Spleen (tissue), 7 donors: ENCODE measurements at regions not wholly inside any gene's neighbourhood (a gene's known extent, or its start where the extent isn't known, plus 50 kb on each side); places are given as distances from the start of the nearest gene placed in this dataset.

ENCODE experiments used
- POLR2A ChIP-seq, 3 donors: fragments of 450-650 bp; IDR thresholded peaks; one replicate each; pipeline ENCODE4 v1.5.1; 2017; ENCODE audit warnings: antibody characterized with exemption in 3 of 3, mild to moderate bottlenecking in 1 of 3
- POLR2AphosphoS5 ChIP-seq, 3 donors: sonication (generic); formaldehyde crosslinking; IDR thresholded peaks; one replicate each; pipeline ENCODE4 v1.5.1; 2017; ENCODE audit warnings: antibody characterized with exemption in 3 of 3
- TF ChIP-seq, protein P1 (sequence below), 11 experiments: fragments of 200-600 bp in 7 of 11; fragments of 450-650 bp in 4 of 11; sonication (generic) in 4 of 11; IDR thresholded peaks in 8 of 11; conservative IDR thresholded peaks in 3 of 11; 1 replicate in 7 of 11; 2 replicates in 4 of 11; pipeline versions ENCODE4 v1.4.0 to v1.8.0; 2016 to 2021; ENCODE audit warnings: antibody characterized with exemption in 11 of 11, inconsistent platforms in 4 of 11, mild to moderate bottlenecking in 1 of 11
- donor health status: DM: no; HTN: no; CAD: no; lungs with moderate emphysema.
- donor health status: DM: no; HTN: no; CAD: no.
- donor health status: DM: no; HTN: no; CAD: no.

DNA sequence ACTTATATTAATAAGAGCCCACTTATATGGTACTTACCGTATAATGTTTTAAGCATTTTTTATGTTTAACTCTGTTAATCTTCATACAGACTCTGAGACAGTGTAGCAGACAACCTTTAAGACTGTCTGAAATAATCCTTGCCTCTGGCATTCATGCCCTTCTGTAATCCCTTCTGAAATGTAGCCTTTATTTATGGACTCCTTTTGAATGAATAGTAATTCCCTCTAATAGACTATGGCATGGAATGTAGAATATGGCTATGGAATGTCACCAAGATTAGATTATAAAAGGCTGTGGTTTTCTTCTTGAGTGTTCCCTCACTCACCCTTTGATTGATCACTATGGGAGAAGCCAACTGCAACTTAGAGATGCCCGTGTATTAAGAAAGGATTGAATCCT, 439.4 kb downstream of the SH3GL2 start:
- TF ChIP-seq, protein P1, sequence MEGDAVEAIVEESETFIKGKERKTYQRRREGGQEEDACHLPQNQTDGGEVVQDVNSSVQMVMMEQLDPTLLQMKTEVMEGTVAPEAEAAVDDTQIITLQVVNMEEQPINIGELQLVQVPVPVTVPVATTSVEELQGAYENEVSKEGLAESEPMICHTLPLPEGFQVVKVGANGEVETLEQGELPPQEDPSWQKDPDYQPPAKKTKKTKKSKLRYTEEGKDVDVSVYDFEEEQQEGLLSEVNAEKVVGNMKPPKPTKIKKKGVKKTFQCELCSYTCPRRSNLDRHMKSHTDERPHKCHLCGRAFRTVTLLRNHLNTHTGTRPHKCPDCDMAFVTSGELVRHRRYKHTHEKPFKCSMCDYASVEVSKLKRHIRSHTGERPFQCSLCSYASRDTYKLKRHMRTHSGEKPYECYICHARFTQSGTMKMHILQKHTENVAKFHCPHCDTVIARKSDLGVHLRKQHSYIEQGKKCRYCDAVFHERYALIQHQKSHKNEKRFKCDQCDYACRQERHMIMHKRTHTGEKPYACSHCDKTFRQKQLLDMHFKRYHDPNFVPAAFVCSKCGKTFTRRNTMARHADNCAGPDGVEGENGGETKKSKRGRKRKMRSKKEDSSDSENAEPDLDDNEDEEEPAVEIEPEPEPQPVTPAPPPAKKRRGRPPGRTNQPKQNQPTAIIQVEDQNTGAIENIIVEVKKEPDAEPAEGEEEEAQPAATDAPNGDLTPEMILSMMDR (IDR thresholded peaks at IDR 0.05 in 8 of 11, conservative IDR thresholded peaks at IDR 0.05 in 3 of 11), result no peak
- TF ChIP-seq POLR2AphosphoS5 (IDR thresholded peaks at IDR 0.05) (no peak), POLR2A (IDR thresholded peaks at IDR 0.05) (no peak)
